Adipose tissue (tissue), 3 donors: ENCODE measurements at regions not wholly inside any gene's neighbourhood (a gene's known extent, or its start where the extent isn't known, plus 50 kb on each side); places are given as distances from the start of the nearest gene placed in this dataset.
A peak's percentile ranks its signal among the peaks of the same experiment; 100 is the strongest.
"Not testable (repeated sequence)": the region's sequence is repeated elsewhere in the genome, so short reads cannot be mapped to it uniquely, and the experiment has no call there.

ENCODE experiments used
- H3K27ac ChIP-seq: one replicate; pipeline ENCODE4 v1.5.1; 2013; ENCODE audit warnings: low read depth, low read length
- WGBS, 3 donors: extraction: QIAGEN DNeasy Blood & Tissue Kit; methylation state at CpG; one replicate each; pipeline ENCODE4 v1.1.7; 2013; 5-methylcytosine and 5-hydroxymethylcytosine counted together
- donor health status: healthy with polysubstance abuse.
- donor health status: Bipolar disorder and iron deficiency.
- donor health status: healthy.

DNA sequence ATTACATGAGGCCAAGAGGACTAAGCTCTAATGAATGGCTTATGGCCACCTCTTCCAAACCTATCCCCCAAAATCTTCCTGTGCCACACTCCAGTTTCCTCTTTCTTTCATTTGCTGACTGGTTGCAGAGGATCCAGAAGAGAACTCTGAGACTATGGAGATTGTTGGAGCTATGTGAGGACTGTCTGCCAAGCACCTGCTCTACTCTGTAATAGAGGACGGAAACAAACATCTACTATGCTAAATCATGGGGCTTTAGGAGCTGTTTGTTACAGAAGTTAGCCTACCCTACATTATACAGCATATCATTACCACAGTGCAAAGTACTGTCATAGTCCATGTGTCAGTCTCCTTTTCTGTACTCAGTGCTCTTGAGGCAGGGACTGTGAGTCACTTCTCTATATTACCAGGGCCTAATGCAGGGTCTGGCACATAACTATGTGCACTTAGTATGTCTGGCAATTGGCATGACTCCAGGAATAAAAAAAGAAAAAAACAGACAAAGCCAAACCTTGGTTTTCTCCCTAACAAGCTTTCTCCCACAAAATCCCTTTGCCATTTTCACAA, 95.1 kb downstream of the RPAP3 start:
- no peak overlapping the region for H3K27ac ChIP-seq
- 90 to 100% (median 98%) methylated on average over 1 of the region's 1 CpG for WGBS, 3 donors

DNA sequence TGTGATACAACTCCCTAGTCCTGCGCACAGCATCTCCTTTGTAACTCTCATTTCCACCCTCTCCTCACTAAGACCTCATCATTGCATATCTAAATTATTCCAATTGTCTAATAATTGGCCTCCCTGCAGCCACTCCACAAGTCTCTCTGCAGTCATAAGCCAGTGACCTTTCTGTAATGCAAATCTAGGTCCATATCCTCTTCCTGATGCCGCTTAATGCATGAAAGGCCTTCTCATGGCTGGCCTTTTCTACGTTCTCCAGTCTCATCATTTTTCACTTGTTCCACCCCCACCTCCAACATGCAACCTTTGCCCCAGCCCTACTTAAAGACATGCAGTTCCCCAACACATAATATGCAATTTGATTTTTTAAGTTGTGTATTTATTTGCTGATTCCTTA, 96.0 kb downstream of the RPAP3 start:
- 94 to 98% (median 95%) methylated on average over 3 of the region's 3 CpGs for WGBS, 3 donors
- no peak overlapping the region for H3K27ac ChIP-seq

DNA sequence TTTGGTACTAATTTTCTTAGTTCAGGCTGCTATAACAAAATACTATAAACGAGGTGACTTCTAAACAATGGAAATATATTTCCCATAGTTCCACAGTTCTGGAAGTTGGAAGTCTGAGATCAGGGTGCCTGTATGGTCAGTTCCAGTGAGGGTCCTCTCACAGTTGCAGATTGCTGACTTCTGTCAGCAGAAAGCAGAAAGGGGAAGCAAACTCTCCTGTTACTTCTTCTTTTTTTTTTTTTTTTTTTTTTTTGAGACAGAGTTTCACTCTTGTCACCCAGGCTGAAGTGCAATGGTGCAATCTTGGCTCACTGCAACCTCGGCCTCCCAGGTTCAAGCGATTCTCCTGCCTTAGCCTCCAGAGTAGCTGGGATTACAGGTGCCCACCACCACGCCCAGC, 97.2 kb downstream of the RPAP3 start:
- H3K27ac ChIP-seq, result not testable (repeated sequence)

DNA sequence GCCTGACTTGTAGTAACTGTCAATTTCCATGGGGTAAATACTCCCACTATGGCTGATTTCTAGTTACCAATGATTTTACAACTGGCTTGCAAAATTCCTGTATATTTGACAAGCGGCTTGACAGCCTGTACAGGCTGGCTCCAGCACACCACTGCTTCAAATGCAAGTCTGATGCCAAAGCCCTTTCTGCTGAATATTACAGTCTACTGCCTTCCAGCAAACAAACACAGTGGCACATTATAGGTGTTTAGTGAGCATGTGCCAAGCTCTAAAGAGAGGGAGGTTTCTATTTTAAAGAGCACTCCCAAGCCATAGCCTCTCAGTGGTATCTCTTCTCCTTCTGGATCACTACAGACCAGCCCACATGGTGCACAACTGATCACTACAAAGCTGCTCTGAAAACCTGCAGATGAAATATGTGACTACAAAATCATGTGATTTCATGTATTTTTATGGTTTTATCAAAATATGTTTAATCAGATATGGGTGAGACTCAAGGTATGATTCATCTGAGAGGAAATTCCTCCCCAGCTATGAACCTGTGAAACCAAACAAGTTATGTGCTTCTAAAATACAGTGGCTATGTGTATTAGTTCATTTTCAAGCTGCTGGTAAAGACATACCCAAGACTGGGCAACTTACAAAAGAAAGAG, 101.5 kb downstream of the RPAP3 start:
- WGBS, 3 donors, result 93 to 96% (median 93%) methylated on average over 1 of the region's 1 CpG
- no peak overlapping the region for H3K27ac ChIP-seq

More for the DNA sequence above, 97.2 kb downstream of the RPAP3 start:
- 57 to 89% (median 63%) methylated on average over 4 of the region's 4 CpGs for WGBS, 3 donors

DNA sequence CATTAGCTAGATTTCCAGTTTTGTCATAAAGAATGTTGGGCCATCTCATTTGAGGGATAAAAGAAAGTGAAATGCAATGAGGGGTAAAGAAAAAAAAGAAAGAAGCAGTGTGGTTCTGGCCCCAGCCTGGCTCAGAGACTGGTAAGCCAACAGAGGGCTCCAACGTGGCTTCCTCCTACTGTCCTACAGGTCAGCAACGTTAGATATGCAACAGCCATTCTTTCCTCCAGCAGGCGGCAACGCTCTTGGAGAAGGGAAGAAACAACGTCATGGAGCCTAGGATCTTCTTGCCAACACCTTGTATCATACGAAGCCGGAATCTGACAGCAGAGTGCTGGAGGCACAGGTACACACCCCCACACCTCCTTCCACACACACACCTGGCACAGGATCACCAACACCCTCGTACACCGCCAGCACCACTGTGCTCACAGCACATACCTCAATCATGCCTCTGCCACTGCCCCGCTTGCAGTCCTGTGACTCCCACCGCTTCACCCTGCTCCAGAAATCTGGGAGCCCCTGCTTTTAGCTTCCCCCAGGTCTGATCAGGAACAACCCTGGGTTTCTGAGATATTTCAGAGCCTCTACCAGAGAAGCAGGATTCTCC, 102.8 kb downstream of the RPAP3 start:
- peak overlapping the region; percentile 6 for H3K27ac ChIP-seq
- WGBS, 3 donors, result 81 to 90% (median 85%) methylated on average over 11 of the region's 11 CpGs

DNA sequence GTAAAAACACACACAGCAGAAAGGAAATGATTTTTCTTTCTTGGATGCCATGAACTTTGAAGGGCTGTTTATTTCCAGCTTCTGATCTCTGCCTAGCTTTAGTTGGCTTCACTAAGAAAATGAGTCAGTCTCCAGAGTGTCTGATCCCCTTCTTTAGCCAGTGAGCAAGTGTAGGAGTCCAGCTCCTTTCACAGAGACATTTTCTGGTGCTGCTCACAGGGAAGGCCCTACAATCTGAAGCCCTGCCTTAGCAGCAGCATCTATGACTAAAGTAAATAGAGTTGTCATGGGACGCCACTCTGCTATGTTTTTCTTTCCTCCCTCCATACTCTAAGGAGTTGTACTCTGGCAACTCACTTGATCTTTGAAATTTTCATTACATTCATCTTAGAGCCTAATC, 103.5 kb downstream of the RPAP3 start:
- WGBS, 3 donors, result 54 to 82% (median 56%) methylated on average over 1 of the region's 1 CpG
- no peak overlapping the region for H3K27ac ChIP-seq

DNA sequence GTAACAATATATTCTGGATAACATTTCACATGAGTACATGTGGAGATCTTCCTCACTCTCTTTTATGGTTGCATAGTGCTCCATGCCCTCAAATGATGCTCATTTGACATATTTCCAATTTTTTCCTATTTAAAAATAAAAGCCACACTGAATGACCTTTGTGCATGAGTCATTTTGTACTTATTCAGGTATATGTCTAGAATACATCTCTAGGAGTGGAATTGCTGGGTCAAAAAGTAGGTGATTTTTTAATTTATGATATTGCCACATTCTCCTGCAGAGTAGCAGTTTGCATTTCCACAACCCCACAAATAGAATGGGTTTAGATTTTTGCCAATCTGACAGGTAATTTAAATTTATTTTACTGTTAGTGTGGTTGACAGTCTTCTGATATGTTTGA, 104.8 kb downstream of the RPAP3 start:
- H3K27ac ChIP-seq, result no peak overlapping the region

DNA sequence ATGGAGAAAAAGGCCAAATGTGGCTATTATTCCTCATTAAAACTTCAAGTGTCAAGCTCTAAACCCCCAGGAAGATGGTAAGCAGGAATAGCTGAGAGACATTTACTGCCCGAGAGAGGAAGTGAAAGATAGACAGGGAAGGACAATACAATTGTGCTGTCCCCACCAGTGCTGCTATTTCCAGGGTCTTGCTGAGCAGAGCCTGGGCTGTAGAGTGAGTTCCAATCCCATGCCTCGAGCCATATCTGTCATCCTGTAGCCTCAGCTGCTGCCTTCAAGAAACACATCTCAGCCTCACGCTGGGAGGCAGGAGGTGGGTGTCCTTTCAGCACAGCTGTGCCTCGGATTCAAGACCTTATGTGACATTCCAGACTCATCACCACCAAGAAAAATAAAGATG, 114.0 kb downstream of the RPAP3 start:
- no peak overlapping the region for H3K27ac ChIP-seq
- WGBS, 3 donors, result 46 to 55% (median 48%) methylated on average over 4 of the region's 4 CpGs

DNA sequence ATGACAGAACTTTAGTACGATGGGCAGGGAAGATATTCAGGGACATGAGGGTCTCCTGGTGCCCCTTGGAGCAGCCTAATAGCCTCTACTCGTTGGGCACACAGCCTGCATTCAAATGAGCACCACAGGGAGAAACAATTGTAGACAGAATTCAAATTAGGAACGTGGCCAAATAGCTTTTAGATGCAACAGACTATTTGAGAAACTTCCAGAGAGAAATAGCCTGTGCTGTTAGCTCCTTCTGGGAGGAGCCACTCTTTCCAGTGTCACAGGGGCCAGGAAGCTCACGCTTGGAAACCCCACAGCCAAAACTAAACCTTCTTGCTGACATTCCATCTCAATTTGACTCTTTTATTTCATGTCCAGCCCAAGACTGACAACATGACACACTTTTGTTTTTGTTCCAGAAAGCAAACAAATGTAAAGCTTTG, 114.5 kb downstream of the RPAP3 start:
- H3K27ac ChIP-seq, result no peak overlapping the region
- WGBS, 3 donors, result 34 to 43% (median 40%) methylated on average over 4 of the region's 4 CpGs

DNA sequence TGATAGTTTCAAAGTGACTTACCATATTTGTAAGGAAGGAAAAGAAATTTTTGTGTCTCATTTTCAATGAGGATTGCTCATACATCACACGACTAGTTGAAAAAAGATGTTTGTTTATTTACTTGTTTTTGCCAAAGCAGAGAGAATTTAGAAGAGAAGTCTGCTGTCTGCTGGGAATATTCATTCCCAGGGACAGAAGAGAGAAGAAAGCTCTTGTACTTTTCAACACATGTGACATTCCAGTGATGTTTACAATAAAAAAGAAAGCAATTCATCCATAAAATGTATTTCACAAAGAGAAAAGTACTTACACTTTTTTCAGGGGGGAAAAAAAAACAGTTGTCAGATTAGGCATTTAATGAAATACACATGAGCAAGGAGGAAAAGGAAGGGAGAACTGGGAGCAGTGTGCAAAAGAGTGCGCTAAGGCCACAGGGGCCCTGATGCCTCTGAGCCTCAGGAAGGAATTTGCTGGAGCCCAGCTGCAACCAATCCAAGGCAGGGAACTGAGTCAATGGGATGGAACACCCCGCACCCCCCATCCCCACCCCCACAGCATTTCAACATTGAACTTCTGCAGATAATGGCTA, 115.0 kb downstream of the RPAP3 start:
- WGBS, 3 donors, result 26 to 56% (median 41%) methylated on average over 3 of the region's 3 CpGs
- no peak overlapping the region for H3K27ac ChIP-seq

DNA sequence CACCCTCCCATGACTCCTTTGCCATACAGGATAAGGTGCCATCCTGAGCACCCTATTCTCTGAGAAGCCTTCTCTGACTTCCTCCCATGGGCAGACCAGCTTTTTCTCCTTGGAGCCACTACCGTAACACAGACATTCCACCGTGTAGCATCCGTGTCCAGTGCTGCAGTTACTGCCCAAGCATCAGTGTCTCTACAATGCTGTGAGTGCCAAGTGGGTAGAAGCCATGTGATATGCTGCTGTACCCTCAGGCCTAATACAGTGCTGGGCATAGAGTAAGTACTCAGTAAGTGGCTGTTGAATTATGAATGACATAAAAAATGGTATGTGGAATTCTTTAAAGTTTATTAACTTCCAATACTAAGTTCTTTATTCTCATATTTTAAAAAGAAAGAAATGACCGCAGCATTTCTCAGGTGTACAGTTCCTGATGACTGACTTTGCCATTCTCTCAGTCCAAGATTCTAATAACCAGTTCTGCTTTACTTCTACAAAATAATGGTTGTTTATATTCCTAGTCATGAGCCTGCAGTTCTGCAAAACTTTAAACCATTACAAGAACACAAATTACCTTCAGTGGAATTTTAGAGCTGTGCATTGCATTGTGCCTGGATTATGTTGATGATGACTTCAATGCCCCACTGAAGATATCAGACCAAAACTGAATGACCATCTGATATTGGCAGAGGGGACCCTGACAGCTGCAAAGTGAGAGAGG, 118.7 kb downstream of the RPAP3 start:
- no peak overlapping the region for H3K27ac ChIP-seq
- WGBS, 3 donors, result 72 to 91% (median 90%) methylated on average over 4 of the region's 4 CpGs

DNA sequence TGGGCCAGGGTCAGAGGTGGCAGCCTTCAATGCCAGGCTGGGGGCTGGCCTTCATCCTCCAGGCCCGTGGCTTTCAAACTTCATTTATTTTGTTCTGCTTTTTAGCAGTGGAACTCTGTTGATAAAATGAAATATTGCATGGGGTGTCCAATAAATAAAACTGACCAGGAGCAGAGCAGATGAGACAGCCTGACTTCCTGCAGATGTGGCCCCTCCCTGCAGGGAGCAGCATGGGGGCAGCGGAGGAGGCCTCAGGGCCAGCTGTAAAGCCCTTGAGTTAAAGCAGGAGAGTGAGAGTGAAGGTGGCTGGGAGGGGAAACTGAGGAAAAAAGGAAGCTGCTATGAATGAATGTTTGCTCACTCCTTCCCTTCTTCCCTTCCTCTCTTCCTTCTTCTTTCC, 120.3 kb downstream of the RPAP3 start:
- WGBS, 3 donors, result 60 to 66% (median 65%) methylated on average over 2 of the region's 2 CpGs
- H3K27ac ChIP-seq, result no peak overlapping the region

DNA sequence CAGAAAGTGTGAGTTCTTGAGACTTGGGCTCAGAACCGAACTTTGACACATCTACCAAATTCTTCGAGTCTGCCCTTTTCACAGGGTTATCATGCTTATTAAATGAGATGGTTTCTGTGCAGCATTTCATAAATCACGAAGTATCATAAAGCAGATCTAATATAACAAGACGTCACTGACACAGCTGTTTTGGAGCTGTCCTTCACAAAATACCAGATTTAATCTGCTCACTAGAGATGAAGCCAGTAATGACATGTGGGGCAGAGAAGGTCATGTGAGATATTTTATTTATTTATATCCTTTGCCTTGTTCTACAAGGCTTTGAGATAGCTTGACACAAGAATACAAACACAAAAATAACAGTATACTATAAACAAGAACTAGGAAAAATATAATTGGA, 127.0 kb downstream of the RPAP3 start:
- 84 to 86% (median 85%) methylated on average over 4 of the region's 4 CpGs for WGBS, 3 donors
- no peak overlapping the region for H3K27ac ChIP-seq

DNA sequence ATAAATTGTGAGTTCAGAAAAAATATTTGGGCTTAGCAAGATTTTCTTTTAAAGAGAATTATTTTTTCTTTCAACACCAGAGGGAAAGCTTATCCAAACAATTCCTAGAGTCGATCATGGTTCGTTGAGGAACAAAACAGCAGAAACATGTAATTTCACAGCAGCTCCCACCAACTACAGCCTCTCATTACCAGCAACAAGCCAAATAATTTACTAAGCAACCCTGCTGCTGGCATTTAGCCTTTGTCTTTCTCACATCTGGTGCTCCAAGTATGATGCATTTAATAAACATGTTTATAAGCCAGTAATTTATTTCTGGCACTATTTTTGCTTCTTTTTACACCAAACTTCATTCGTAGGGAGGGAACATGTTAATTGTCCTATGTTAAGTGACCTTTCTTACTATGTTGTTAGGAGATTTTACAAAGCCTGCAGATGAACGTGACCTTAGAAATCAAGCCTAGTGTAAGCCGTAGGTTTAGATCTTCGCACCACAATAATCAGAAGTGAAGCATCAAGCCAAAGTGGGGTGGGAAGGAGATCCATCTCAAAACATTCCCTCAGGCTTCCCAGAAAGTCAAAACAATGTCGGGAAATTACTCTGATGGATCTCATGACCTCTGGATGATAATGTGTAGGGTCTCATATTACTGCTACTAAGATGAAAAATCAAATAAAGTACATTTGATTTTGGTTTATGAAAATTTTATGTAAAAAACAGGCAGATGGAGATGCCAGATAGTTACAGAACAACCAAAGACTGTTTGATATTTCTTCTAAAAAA, 128.4 kb downstream of the RPAP3 start:
- 53 to 66% (median 64%) methylated on average over 7 of the region's 7 CpGs for WGBS, 3 donors
- H3K27ac ChIP-seq, result no peak overlapping the region

DNA sequence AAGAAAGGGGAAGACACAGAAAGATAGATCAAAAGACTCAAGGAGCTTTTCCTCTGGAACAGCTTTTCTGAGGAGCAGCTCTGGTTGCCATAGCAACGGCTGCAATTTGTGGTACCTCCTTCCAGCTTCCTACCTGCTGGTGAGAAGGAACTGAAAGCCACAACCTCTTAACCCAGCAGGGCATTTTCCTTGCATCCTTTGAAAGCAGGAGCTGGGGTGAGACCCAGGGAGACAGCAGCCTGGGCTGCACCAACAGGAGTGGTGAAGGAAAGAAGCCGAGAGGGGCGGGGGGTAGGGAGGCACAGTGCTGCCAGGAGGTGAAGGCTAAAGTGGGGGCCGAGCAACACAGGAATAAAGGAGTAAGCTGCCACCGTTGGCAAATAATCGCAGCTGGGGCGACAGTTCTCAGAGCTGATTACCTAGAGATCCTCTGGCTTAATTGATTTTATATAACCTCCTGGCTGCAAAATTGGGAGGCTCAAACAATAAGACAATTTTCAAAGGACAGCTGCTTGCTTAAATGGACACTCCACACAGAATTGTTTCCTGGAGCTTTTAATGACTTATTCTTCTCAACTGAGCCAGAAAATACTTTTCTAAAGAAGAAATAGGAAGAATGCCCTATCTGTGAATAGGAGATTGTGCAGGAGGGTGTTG, 129.4 kb downstream of the RPAP3 start:
- 44 to 61% (median 49%) methylated on average over 7 of the region's 7 CpGs for WGBS, 3 donors
- no peak overlapping the region for H3K27ac ChIP-seq

DNA sequence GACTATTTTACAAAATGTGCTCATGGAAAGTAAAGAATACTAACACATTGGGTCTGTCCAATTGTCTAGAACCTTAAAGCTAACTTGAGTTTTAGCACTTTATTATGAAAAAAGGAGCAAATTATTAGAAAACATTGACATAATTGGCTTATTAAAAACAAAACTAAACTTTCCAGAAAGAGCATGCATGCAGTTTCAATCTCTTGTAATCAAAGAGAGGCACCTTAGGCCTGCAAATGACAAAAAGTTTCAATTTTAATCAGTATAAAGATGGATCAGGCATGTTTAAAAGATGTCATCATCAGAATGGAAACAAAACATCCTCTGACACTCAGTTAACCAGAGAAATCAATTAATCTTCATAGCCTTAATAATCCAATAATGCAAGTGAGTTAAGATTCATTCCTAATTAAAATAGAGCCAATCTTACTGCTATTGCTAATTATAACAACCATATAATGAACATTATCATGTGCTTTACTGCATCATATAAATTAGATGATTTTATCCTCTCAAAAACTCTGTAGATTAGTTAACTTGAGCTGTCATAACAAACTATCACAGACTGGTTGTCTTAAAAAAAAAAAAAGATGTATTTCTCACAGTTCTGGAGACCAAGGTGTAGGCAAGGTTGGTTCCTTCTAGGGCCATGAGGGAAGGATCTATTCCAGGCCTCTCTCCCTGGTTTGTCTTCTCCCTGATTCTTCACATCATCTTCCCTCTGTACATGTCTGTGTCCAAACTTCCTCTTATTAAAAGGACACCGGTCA, 131.4 kb downstream of the RPAP3 start:
- whole genome bisulfite sequencing, 3 donors, result 60 to 78% (median 67%) methylated on average over 1 of the region's 1 CpG
- no peak overlapping the region for H3K27ac ChIP-seq

DNA sequence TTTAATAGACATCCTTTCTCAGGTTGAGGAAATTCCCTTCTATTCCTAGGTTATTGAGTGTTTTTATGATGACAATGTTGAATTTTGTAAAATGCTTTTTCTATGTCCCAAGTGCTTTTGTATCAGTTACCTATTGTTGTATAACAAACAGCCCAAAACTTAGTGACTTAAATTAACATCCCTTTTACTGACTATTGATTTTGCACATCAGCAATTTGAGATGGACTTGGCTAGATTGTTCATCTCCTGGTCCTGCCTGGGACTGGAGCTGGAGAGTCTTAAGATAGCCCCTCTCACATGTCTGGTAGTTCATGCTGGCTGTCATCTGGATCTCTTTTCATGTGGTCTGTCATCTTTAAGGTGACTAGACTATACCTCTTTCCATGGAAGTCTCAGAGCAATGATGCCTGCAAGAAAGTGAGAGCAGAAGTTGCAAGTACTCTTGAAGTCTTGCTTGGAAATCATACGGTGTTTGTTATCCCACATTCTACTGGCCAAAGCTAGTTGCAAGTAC, 132.6 kb downstream of the RPAP3 start:
- H3K27ac ChIP-seq, result no peak overlapping the region
- 83 to 88% (median 84%) methylated on average over 1 of the region's 1 CpG for WGBS, 3 donors
